IMR-90 (cell line): ENCODE measurements at regions not wholly inside any gene's neighbourhood (a gene's known extent, or its start where the extent isn't known, plus 50 kb on each side); places are given as distances from the start of the nearest gene placed in this dataset.

Experiments used
- ATAC-seq: fragments of 200-7000 bp; cut with Tn5 transposase; 2 replicates; pipeline ENCODE4 v1.9.1; 2020; ENCODE audit warnings: low read depth, mild to moderate bottlenecking, moderate library complexity
- BruUV-seq: library from RNA; stranded (reverse); fragments of 400-500 nt; replicated peaks from 2 replicates; lab custom pipeline; 2021; lab: Mats Ljungman, UMichigan
- CTCF ChIA-PET: fragments of 300-600 bp; formaldehyde crosslinking; extraction: SDS; loops from one replicate; lab custom pipeline; 2021; ENCODE audit warnings: antibody characterized with exemption; lab: Yijun Ruan, JAX
- POLR2A ChIA-PET: fragments of 300-600 bp; sonication (Branson Sonifier 250); formaldehyde crosslinking; loops from one replicate; lab custom pipeline; 2022; ENCODE audit warnings: antibody characterized with exemption; ENCODE audit not compliant: unreplicated experiment; lab: Charles Lee
- DNase-seq: peaks from one replicate; pipeline ENCODE4 v3.0.0; 2013
- H2AFZ ChIP-seq: replicated peaks from 2 replicates; pipeline ENCODE3; 2013; ENCODE audit warnings: low read length, mild to moderate bottlenecking; ENCODE audit not compliant: poor library complexity
- H2AK5ac ChIP-seq: 2 replicates; pipeline ENCODE4 v1.6.1; 2013; ENCODE audit warnings: low read depth, low read length, inconsistent platforms
- H2AK9ac ChIP-seq: replicated peaks from 2 replicates; pipeline ENCODE3; 2013; ENCODE audit warnings: mild to moderate bottlenecking, low read depth, low read length, moderate library complexity; ENCODE audit not compliant: poor library complexity
- H2BK120ac ChIP-seq: 2 replicates; pipeline ENCODE4 v1.6.1; 2013; ENCODE audit warnings: low read depth, low read length, inconsistent platforms
- H2BK15ac ChIP-seq: 3 replicates; pipeline ENCODE4 v1.6.1; 2013; ENCODE audit warnings: low read depth, low read length, inconsistent platforms
- H2BK20ac ChIP-seq: 2 replicates; pipeline ENCODE4 v1.6.1; 2013; ENCODE audit warnings: low read depth, mild to moderate bottlenecking, inconsistent platforms, low read length, moderate library complexity
- H2BK5ac ChIP-seq: 2 replicates; pipeline ENCODE4 v1.6.1; 2013; ENCODE audit warnings: mild to moderate bottlenecking, low read depth, low read length, inconsistent platforms; ENCODE audit not compliant: poor library complexity, severe bottlenecking
- H3K14ac ChIP-seq: replicated peaks from 2 replicates; pipeline ENCODE4 v1.6.1; 2013; ENCODE audit warnings: low read depth, low read length, inconsistent platforms
- H3K18ac ChIP-seq: 2 replicates; pipeline ENCODE4 v1.6.1; 2013; ENCODE audit warnings: low read depth, low read length, control low read depth
- H3K23ac ChIP-seq: 2 replicates; pipeline ENCODE4 v1.6.1; 2013; ENCODE audit warnings: low read depth, low read length, inconsistent platforms
- H3K27ac ChIP-seq: 2 replicates; pipeline ENCODE4 v1.5.1; 2013; ENCODE audit warnings: mild to moderate bottlenecking, control low read depth, low read length; ENCODE audit not compliant: insufficient read depth
- H3K27me3 ChIP-seq: 2 replicates; pipeline ENCODE4 v1.6.1; 2013; ENCODE audit warnings: low read length; ENCODE audit not compliant: control insufficient read depth, insufficient read depth
- H3K36me3 ChIP-seq: 2 replicates; pipeline ENCODE4 v1.6.1; 2013; ENCODE audit warnings: low read length, mixed read lengths; ENCODE audit not compliant: control insufficient read depth, insufficient read depth
- H3K4ac ChIP-seq: 2 replicates; pipeline ENCODE4 v1.6.1; 2013; ENCODE audit warnings: low read depth, low read length, inconsistent platforms
- H3K4me1 ChIP-seq: 2 replicates; pipeline ENCODE4 v1.6.1; 2013; ENCODE audit warnings: low read length, mixed read lengths; ENCODE audit not compliant: control insufficient read depth, insufficient read depth
- H3K4me2 ChIP-seq: 2 replicates; pipeline ENCODE4 v1.6.1; 2013; ENCODE audit warnings: low read depth, mild to moderate bottlenecking, control low read depth, low read length, moderate library complexity
- H3K4me3 ChIP-seq: 2 replicates; pipeline ENCODE4 v1.5.1; 2013; ENCODE audit warnings: low read depth, mild to moderate bottlenecking, control low read depth, low read length, moderate library complexity; ENCODE audit not compliant: insufficient read depth
- H3K56ac ChIP-seq: 2 replicates; pipeline ENCODE4 v1.6.1; 2013; ENCODE audit warnings: low read length, inconsistent platforms; ENCODE audit not compliant: insufficient read depth; ENCODE audit errors: extremely low read depth
- H3K79me1 ChIP-seq, 2 experiments: 2 replicates each; pipeline ENCODE4 v1.6.1; 2013; ENCODE audit warnings: low read length in 2 of 2, inconsistent platforms in 1 of 2, low read depth in 1 of 2
- H3K9ac ChIP-seq: 2 replicates; pipeline ENCODE4 v1.6.1; 2013; ENCODE audit warnings: low read depth, low read length, control low read depth
- H3K9me1 ChIP-seq: 2 replicates; pipeline ENCODE4 v1.6.1; 2013; ENCODE audit warnings: low read length, inconsistent platforms; ENCODE audit not compliant: insufficient read depth
- H3K9me3 ChIP-seq: 2 replicates; pipeline ENCODE4 v1.6.1; 2013; ENCODE audit warnings: low read length; ENCODE audit not compliant: control insufficient read depth, insufficient read depth
- H4K20me1 ChIP-seq: 2 replicates; pipeline ENCODE4 v1.6.1; 2013; ENCODE audit warnings: low read length, inconsistent platforms; ENCODE audit not compliant: insufficient read depth
- H4K5ac ChIP-seq: 2 replicates; pipeline ENCODE4 v1.6.1; 2013; ENCODE audit warnings: mild to moderate bottlenecking, low read depth, low read length, control low read depth
- H4K8ac ChIP-seq, 2 experiments: 2 replicates each; pipeline ENCODE4 v1.6.1; 2013; ENCODE audit warnings: low read depth in 2 of 2, low read length in 2 of 2, control low read depth in 1 of 2, inconsistent platforms in 1 of 2
- H4K91ac ChIP-seq: 2 replicates; pipeline ENCODE4 v1.6.1; 2013; ENCODE audit warnings: low read depth, low read length, inconsistent platforms; ENCODE audit not compliant: insufficient read depth
- BHLHE40 ChIP-seq: fragments of 150-350 bp; IDR thresholded peaks from 2 replicates; pipeline ENCODE4 v1.6.1; 2016; ENCODE audit warnings: mild to moderate bottlenecking, low read depth, low read length
- CHD1 ChIP-seq: IDR thresholded peaks from 2 replicates; pipeline ENCODE4 v1.6.1; 2012; ENCODE audit warnings: low read depth, low read length, improper control_type of control experiment
- MAFK ChIP-seq: IDR thresholded peaks from 2 replicates; pipeline ENCODE4 v1.6.1; 2012; ENCODE audit warnings: low read depth, low read length, improper control_type of control experiment
- POLR2A ChIP-seq: IDR thresholded peaks from 2 replicates; pipeline ENCODE4 v1.6.1; 2012; ENCODE audit warnings: mild to moderate bottlenecking, low read depth, low read length
- SMC3 ChIP-seq: fragments of 150-350 bp; IDR thresholded peaks from 2 replicates; pipeline ENCODE4 v1.6.1; 2016; ENCODE audit warnings: low read depth, mild to moderate bottlenecking, antibody characterized with exemption, low read length, moderate library complexity
- WGBS, 2 experiments: methylation state at CpG; one replicate each; pipeline versions ENCODE4 v1.1.5 to v1.1.7; 2013; ENCODE audit warnings: missing lambda C conversion rate in 2 of 2; ENCODE audit not compliant: insufficient read length in 1 of 2; ENCODE audit errors: extremely low coverage in 2 of 2; 5-methylcytosine and 5-hydroxymethylcytosine counted together
- dilution Hi-C: fragments of 300-500 bp; cut with HindIII; formaldehyde crosslinking; loops from one replicate; pipeline ENCODE4 v1.14.3; 2018; ENCODE audit warnings: low sequenced_read_pairs; ENCODE audit not compliant: unreplicated experiment
- in situ Hi-C: fragments of 300-500 bp; cut with MboI; formaldehyde crosslinking; loops from 3 replicates; pipeline ENCODE4 v1.14.3; 2019; ENCODE audit warnings: low sequenced_read_pairs, inconsistent platforms, mixed read lengths
- intact Hi-C: fragments of 100-400 bp; cut with micrococcal nuclease; formaldehyde crosslinking; loops from 2 replicates; pipeline ENCODE4 v1.10.0; 2022

DNA sequence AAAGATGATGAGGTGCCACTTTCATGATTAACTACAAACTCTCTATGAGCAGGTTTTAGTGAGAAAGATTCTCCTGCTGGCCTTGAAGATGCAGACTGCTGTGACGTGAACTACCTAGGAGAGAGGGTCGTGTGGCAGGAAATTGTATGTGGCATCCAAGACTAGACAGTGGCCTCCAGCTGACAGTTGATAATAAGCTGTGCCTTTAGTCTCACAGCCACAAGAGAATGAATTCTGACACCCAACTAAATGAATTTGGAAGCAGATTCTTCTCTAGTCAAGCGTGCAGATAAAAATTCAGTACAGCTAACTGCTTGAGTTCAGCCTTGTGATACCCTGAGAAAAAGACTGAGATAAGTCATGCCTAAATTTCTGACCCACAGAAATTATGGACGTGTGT is 169.0 kb upstream of the COL3A1 start:
- no peak overlapping the region for H2AFZ ChIP-seq
- no CpG with 5 or more reads among the region's 4 CpGs for WGBS, 2 experiments
- H3K4me2 ChIP-seq = no peak overlapping the region
- no peak overlapping the region for H4K91ac ChIP-seq
- H4K5ac ChIP-seq = no peak overlapping the region; the same call in 1 of the 2 replicates
- H3K18ac ChIP-seq = no peak overlapping the region
- H3K79me1 ChIP-seq = no peaks in the 10 kb centered on the region
- no peak overlapping the region for H3K4me3 ChIP-seq
- no peak overlapping the region; the same call in 1 of the 2 replicates for H2AK5ac ChIP-seq
- ChIA-PET POLR2A (no interaction called here), CTCF (no interaction called here)
- H2AK9ac ChIP-seq = no peak overlapping the region
- DNase-seq (no peak), ATAC-seq (no peak)
- in situ Hi-C loops (no loop called here), intact Hi-C loops (no loop called here), dilution Hi-C loops (no loop called here)
- H3K14ac ChIP-seq = no peak overlapping the region
- H3K56ac ChIP-seq = no peak overlapping the region
- H3K36me3 ChIP-seq = no peaks in the 10 kb centered on the region
- H3K9me1 ChIP-seq = no peaks in the 10 kb centered on the region
- H3K23ac ChIP-seq = no peak overlapping the region
- BruUV-seq = no TSS peak
- H3K9ac ChIP-seq = no peak overlapping the region
- H2BK5ac ChIP-seq = no peak overlapping the region
- H3K4ac ChIP-seq = no peak overlapping the region
- no peaks in the 10 kb centered on the region for H4K20me1 ChIP-seq
- H2BK15ac ChIP-seq = no peak overlapping the region; the same call in 2 of the 3 replicates
- peaks cover 18% of the 10 kb centered on the region for H3K9me3 ChIP-seq
- no peak for TF ChIP-seq POLR2A
- TF ChIP-seq CHD1 = no peak
- TF ChIP-seq SMC3 = no peak
- no peak for TF ChIP-seq BHLHE40
- no peak for TF ChIP-seq MAFK
- H2BK20ac ChIP-seq = no peak overlapping the region
- no peaks in the 10 kb centered on the region for H3K27me3 ChIP-seq
- no peak overlapping the region for H4K8ac ChIP-seq
- H3K4me1 ChIP-seq = no peaks in the 10 kb centered on the region; the same call in 1 of the 2 replicates
- H3K27ac ChIP-seq = no peak overlapping the region
- H2BK120ac ChIP-seq = no peak overlapping the region
